Kidney (tissue), 13 donors: ENCODE measurements at regions not wholly inside any gene's neighbourhood (a gene's known extent, or its start where the extent isn't known, plus 50 kb on each side); places are given as distances from the start of the nearest gene placed in this dataset.

Experiments used
- DNase-seq, 5 donors: peaks; one replicate each; pipeline ENCODE4 v3.0.0-alpha.2; 2013 to 2020
- FAIRE-seq: peaks from 2 replicates; lab custom pipeline; 2012; peaks lifted over from hg19 to GRCh38; lab: Jason Lieb, UNC
- H3K27ac ChIP-seq, 2 donors: one replicate each; pipeline ENCODE4 v1.7.0; 2013; ENCODE audit warnings: low read depth in 2 of 2, low read length in 2 of 2, inconsistent platforms in 1 of 2
- H3K27me3 ChIP-seq: one replicate; pipeline ENCODE4 v1.7.1; 2013; ENCODE audit warnings: low read length, inconsistent platforms; ENCODE audit not compliant: control insufficient read depth, insufficient read depth
- H3K36me3 ChIP-seq, 3 donors: one replicate each; pipeline versions ENCODE4 v1.7.0 to v1.7.1; 2013; ENCODE audit warnings: low read length in 3 of 3, control low read depth in 1 of 3, inconsistent platforms in 1 of 3; ENCODE audit not compliant: insufficient read depth in 3 of 3, control insufficient read depth in 2 of 3
- H3K4me1 ChIP-seq, 3 donors: one replicate each; pipeline versions ENCODE4 v1.7.0 to v1.7.1; 2013; ENCODE audit warnings: low read length in 3 of 3, inconsistent platforms in 1 of 3, low read depth in 1 of 3; ENCODE audit not compliant: control insufficient read depth in 2 of 3, insufficient read depth in 2 of 3
- H3K4me3 ChIP-seq, 3 donors: one replicate each; pipeline versions ENCODE4 v1.7.0 to v1.8.1; 2013; ENCODE audit warnings: low read length in 3 of 3, control low read depth in 1 of 3, inconsistent platforms in 1 of 3
- H3K9ac ChIP-seq, 3 donors: one replicate each; pipeline versions ENCODE4 v1.7.0 to v1.7.1; 2013; ENCODE audit warnings: low read length in 3 of 3, control low read depth in 1 of 3, inconsistent platforms in 1 of 3
- H3K9me3 ChIP-seq, 3 donors: one replicate each; pipeline versions ENCODE4 v1.7.0 to v1.7.1; 2013; ENCODE audit warnings: low read length in 3 of 3, control low read depth in 1 of 3, inconsistent platforms in 1 of 3; ENCODE audit not compliant: control insufficient read depth in 2 of 3, insufficient read depth in 1 of 3
- intact Hi-C: fragments of 100-400 bp; cut with DNase I; formaldehyde crosslinking; loops from one replicate; pipeline ENCODE4 v1.11.1; 2022
- TF ChIP-seq, protein P1 (sequence below): IDR thresholded peaks from 3 replicates; pipeline ENCODE4 v1.5.1; 2012; ENCODE audit warnings: mild to moderate bottlenecking, moderate library complexity, borderline replicate concordance; ENCODE audit not compliant: insufficient read depth; ENCODE audit errors: extremely low read depth
- donor health status: control.
- donor health status: control.
- donor health status: control.
- donor health status: control.
- donor health status: control.
- donor health status: DM: yes; HTN: yes; CAD: no.
- donor health status: Normal renal cell carcinoma (clear cell type).

- no peak for FAIRE-seq
Observed at GRCh38 chr3:59135096-59135495, 85.3 kb upstream of the CFAP20DC start.

DNA sequence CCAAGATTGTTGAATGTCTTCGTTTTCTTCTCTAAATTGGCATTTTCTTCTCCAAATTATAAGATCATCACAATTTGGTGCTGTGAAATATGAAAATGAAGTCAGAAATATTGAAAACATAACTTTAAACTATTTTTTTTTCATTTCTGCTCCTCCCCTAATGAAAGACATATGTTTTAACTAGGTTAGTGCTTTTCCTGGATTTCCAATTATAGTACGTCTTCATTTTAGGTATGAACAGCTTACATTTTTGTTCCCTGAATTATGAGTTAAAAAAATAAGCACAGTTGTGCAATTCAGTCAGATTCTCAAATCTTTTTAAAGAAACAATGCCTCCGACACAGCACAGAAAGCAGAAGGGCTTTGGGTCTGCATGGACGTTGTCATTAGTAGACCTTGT is 83.5 kb upstream of the CFAP20DC start:
- intact Hi-C loops, result no loop called here
- Histone ChIP-seq H3K9me3 (no peaks in the 10 kb centered on the region), H3K9ac (no peak overlapping the region), H3K4me1 (no peaks in the 10 kb centered on the region), H3K27me3 (no peaks in the 10 kb centered on the region), H3K36me3 (no peaks in the 10 kb centered on the region), H3K27ac (no peak overlapping the region), H3K4me3 (no peak overlapping the region)
- no peak for DNase-seq
- TF ChIP-seq, protein P1, sequence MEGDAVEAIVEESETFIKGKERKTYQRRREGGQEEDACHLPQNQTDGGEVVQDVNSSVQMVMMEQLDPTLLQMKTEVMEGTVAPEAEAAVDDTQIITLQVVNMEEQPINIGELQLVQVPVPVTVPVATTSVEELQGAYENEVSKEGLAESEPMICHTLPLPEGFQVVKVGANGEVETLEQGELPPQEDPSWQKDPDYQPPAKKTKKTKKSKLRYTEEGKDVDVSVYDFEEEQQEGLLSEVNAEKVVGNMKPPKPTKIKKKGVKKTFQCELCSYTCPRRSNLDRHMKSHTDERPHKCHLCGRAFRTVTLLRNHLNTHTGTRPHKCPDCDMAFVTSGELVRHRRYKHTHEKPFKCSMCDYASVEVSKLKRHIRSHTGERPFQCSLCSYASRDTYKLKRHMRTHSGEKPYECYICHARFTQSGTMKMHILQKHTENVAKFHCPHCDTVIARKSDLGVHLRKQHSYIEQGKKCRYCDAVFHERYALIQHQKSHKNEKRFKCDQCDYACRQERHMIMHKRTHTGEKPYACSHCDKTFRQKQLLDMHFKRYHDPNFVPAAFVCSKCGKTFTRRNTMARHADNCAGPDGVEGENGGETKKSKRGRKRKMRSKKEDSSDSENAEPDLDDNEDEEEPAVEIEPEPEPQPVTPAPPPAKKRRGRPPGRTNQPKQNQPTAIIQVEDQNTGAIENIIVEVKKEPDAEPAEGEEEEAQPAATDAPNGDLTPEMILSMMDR, result no peak
- no peak for FAIRE-seq

More at GRCh38 chr3:59135096-59135495, 85.3 kb upstream of the CFAP20DC start:
- H3K9ac ChIP-seq, result no peak overlapping the region
- DNase-seq, result no peak
- no peaks in the 10 kb centered on the region for H3K4me1 ChIP-seq
- no peak overlapping the region for H3K4me3 ChIP-seq
- H3K27me3 ChIP-seq, result no peaks in the 10 kb centered on the region
- TF ChIP-seq, protein P1, result no peak
- H3K27ac ChIP-seq, result no peak overlapping the region
- H3K36me3 ChIP-seq, result no peaks in the 10 kb centered on the region
- no peaks in the 10 kb centered on the region for H3K9me3 ChIP-seq
- intact Hi-C loops, result no loop called here

DNA sequence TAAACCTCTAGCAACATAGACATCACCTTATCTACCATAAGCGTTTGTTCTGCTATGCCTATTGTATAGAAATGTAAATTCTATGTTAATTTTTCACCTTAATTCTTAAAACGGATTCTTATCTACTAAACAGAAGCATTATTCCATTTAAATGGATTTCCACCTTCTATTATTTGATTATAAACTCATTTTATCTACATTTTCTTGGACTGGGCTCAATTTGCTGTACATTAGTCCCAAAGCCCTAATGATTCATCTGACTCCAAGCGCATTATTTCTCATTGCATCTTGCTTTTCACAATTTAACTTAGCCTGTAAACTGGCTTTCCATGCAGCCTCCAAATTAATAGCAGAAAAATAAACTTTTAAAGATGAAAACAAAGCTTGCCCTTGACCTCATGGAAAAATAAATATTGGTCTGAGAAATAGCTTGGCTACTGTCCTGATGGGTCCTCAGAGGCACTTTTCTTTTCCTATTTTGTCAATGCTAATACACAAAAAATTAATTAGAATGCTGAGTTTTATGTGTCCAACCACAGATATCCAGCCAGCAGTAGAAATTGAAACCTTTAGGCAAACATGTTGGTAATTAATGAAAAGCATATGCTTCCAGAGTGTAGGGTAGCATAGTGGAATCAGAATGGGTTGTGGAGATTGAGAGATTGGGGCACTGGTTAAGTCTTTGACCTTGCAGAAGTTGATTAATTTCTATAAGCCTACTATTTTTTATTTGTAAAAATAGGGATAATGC is 81.4 kb upstream of the CFAP20DC start:
- Histone ChIP-seq H3K36me3 (no peaks in the 10 kb centered on the region), H3K27me3 (no peaks in the 10 kb centered on the region), H3K4me1 (no peaks in the 10 kb centered on the region), H3K27ac (no peak overlapping the region), H3K9ac (no peak overlapping the region), H3K9me3 (no peaks in the 10 kb centered on the region), H3K4me3 (no peak overlapping the region)
- intact Hi-C loops, result no loop called here
- DNase-seq, result peak in 1 of 5 donors; percentile 15
- TF ChIP-seq, protein P1, result no peak
- FAIRE-seq, result no peak
